ENCODE measurements at regions not wholly inside any gene's neighbourhood (a gene's known extent, or its start where the extent isn't known, plus 50 kb on each side); places are given as distances from the start of the nearest gene placed in this dataset.

- no peak for DNase-seq (ENCODE audit: low read depth, low spot score)
These were observed 183.0 kb upstream of the RAB4A start for GRCh38 chr1:229087906-229088305.

GRCh38 chr1:229088711-229089110, 182.2 kb upstream of the RAB4A start:
- no peak for DNase-seq (ENCODE audit: low read depth, low spot score)

GRCh38 chr1:229089586-229090208, 181.2 kb upstream of the RAB4A start:
- no peak for DNase-seq (ENCODE audit: low read depth, low spot score)

- no peak for DNase-seq (ENCODE audit: low read depth, low spot score)
These were observed 179.2 kb upstream of the RAB4A start for GRCh38 chr1:229091721-229092136.

- no peak for DNase-seq (ENCODE audit: low read depth, low spot score)
These were observed 178.3 kb upstream of the RAB4A start for GRCh38 chr1:229092377-229093237.

- DNase-seq (ENCODE audit: low read depth, low spot score): no peak
These were observed 177.7 kb upstream of the RAB4A start for GRCh38 chr1:229093238-229093540.

GRCh38 chr1:229093609-229094336, 177.1 kb upstream of the RAB4A start:
- DNase-seq (ENCODE audit: low read depth, low spot score): no peak

- DNase-seq (ENCODE audit: low read depth, low spot score): no peak
These were observed 176.2 kb upstream of the RAB4A start for GRCh38 chr1:229094476-229095311.

- no peak for DNase-seq (ENCODE audit: low read depth, low spot score)
These were observed 175.6 kb upstream of the RAB4A start for GRCh38 chr1:229095325-229095724.

GRCh38 chr1:229097356-229097755, 173.6 kb upstream of the RAB4A start:
- DNase-seq (ENCODE audit: low read depth, low spot score): no peak

GRCh38 chr1:229098361-229098760, 172.6 kb upstream of the RAB4A start:
- DNase-seq (ENCODE audit: low read depth, low spot score): no peak

GRCh38 chr1:229098903-229099578, 171.9 kb upstream of the RAB4A start:
- DNase-seq (ENCODE audit: low read depth, low spot score): no peak

- no peak for DNase-seq (ENCODE audit: low read depth, low spot score)
These were observed 169.7 kb upstream of the RAB4A start for GRCh38 chr1:229101011-229101871.

GRCh38 chr1:229102741-229103391, 168.0 kb upstream of the RAB4A start:
- no peak for DNase-seq (ENCODE audit: low read depth, low spot score)

GRCh38 chr1:229104654-229105053, 166.3 kb upstream of the RAB4A start:
- no peak for DNase-seq (ENCODE audit: low read depth, low spot score)

GRCh38 chr1:229105109-229105508, 165.8 kb upstream of the RAB4A start:
- DNase-seq (ENCODE audit: low read depth, low spot score): no peak

- DNase-seq (ENCODE audit: low read depth, low spot score): no peak
These were observed 164.9 kb upstream of the RAB4A start for GRCh38 chr1:229105822-229106525.

- no peak for DNase-seq (ENCODE audit: low read depth, low spot score)
These were observed 164.3 kb upstream of the RAB4A start for GRCh38 chr1:229106526-229107125.
